ENCODE measurements at regions not wholly inside any gene's neighbourhood (a gene's known extent, or its start where the extent isn't known, plus 50 kb on each side); places are given as distances from the start of the nearest gene placed in this dataset.

DNA sequence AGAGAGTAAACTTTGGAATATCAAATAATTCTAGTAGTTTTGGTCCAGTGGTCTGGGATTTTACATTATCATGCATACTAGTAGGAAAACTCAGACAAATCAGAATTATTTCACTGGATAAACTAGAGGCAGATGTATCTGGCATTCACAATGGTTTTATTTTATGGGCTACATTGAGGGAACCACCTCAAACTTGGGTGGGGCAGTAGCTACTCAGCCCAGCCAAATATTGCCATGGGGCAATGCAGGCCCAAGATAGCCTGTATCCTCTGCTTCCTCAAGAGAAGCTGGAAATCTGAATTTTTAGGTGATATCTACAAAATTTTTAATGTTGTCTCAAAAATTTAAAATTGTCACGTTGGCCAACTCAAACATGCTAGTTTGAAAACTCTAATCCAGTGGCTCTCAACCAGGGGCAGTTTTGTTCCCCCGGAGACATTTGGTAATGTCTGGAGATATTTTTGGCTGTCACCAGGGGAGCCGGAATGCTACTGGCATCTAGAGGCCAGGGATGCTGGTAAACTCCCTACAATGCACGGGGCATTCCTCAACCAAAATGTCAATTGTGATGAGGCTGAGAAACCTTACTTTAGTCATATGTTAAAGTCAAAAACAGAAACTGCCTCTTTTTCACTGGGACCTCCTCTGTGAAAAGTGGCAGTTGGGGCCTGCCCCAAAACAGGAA is 172.8 kb upstream of the SPRED2 start (continued):
- no peak for TF ChIP-seq EP300 (IDR thresholded peaks at IDR 0.05; ENCODE audit: borderline replicate concordance in 1 of 2, low read depth in 1 of 2, low read length in 1 of 2)
- TF ChIP-seq EZH2phosphoT487 (IDR thresholded peaks at IDR 0.05; ENCODE audit: borderline replicate concordance, low read depth): no peak
- TF ChIP-seq FOSL2 (IDR thresholded peaks at IDR 0.05; ENCODE audit: borderline replicate concordance, low read depth): no peak
- no peak for TF ChIP-seq RFX5 (IDR thresholded peaks at IDR 0.05; ENCODE audit: low read length)
- TF ChIP-seq, protein P1, sequence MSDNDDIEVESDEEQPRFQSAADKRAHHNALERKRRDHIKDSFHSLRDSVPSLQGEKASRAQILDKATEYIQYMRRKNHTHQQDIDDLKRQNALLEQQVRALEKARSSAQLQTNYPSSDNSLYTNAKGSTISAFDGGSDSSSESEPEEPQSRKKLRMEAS (IDR thresholded peaks at IDR 0.05; ENCODE audit: low read depth): no peak
- no peak for TF ChIP-seq TEAD4 (IDR thresholded peaks at IDR 0.05; ENCODE audit: borderline replicate concordance, insufficient read depth)
- TF ChIP-seq, protein P2, sequence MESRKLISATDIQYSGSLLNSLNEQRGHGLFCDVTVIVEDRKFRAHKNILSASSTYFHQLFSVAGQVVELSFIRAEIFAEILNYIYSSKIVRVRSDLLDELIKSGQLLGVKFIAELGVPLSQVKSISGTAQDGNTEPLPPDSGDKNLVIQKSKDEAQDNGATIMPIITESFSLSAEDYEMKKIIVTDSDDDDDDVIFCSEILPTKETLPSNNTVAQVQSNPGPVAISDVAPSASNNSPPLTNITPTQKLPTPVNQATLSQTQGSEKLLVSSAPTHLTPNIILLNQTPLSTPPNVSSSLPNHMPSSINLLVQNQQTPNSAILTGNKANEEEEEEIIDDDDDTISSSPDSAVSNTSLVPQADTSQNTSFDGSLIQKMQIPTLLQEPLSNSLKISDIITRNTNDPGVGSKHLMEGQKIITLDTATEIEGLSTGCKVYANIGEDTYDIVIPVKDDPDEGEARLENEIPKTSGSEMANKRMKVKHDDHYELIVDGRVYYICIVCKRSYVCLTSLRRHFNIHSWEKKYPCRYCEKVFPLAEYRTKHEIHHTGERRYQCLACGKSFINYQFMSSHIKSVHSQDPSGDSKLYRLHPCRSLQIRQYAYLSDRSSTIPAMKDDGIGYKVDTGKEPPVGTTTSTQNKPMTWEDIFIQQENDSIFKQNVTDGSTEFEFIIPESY (IDR thresholded peaks at IDR 0.05; ENCODE audit: borderline replicate concordance, low read depth): no peak
- TF ChIP-seq ELF1 (IDR thresholded peaks at IDR 0.05): no peak

DNA sequence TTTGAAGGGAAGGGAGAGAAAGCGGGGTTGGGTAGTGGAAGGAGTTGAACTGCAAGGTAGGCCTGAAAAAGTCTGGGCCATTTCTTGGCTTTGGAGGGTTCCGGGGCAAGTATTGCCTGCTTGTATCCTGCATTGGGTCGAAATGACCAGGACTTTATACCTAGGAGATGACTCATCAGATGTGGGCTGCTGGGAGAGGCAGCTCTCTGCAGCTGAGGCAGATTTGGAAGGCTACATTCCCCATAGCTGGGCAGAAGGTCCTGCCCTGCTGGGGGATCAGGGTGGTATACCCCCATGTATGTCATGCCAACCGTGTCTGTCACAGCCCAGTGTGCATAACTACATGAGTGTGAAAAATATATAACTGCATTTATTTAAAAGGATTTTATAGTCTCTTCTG is 171.8 kb upstream of the SPRED2 start:
- Histone ChIP-seq H3K9ac (no peak overlapping the region), H3K36me3 (replicated peaks in 1 of 2; ENCODE audit: control insufficient read depth in 1 of 2, insufficient read depth in 2 of 2, low read length in 1 of 2) (no peaks in the 10 kb centered on the region), H3K4me1 (ENCODE audit: control insufficient read depth in 1 of 2, insufficient read depth in 2 of 2, low read depth in 1 of 2, low read length in 1 of 2) (no peaks in the 10 kb centered on the region), H3K27me3 (ENCODE audit: insufficient read depth) (no peaks in the 10 kb centered on the region), H3K27ac (ENCODE audit: low read depth in 2 of 2, low read length in 1 of 2) (no peak overlapping the region), H3F3A (replicated peaks; ENCODE audit: insufficient read depth) (peaks cover 4% of the 10 kb centered on the region), H3K4me3 (ENCODE audit: low read depth in 2 of 2, low read length in 1 of 2) (no peak overlapping the region), H3K9me3 (no peaks in the 10 kb centered on the region), H3K79me2 (ENCODE audit: insufficient read depth) (no peaks in the 10 kb centered on the region), H3K4me2 (no peak overlapping the region), H4K20me1 (ENCODE audit: insufficient read depth) (no peaks in the 10 kb centered on the region), H3K9me2 (no peaks in the 10 kb centered on the region), H2AFZ (ENCODE audit: low read depth) (no peak overlapping the region)
- ChIA-PET CTCF (no interaction called here), POLR2A (no interaction called here)
- DNase-seq: no peak
- WGBS (ENCODE audit: low lambda C conversion rate): 61% methylated on average over 4 of the region's 4 CpGs
- no peak for TF ChIP-seq JUND (IDR thresholded peaks at IDR 0.05)
- peak; percentile 27; the same call in 1 of the 2 replicates for TF ChIP-seq FOSL2 (IDR thresholded peaks at IDR 0.05; ENCODE audit: borderline replicate concordance, low read depth)

DNA sequence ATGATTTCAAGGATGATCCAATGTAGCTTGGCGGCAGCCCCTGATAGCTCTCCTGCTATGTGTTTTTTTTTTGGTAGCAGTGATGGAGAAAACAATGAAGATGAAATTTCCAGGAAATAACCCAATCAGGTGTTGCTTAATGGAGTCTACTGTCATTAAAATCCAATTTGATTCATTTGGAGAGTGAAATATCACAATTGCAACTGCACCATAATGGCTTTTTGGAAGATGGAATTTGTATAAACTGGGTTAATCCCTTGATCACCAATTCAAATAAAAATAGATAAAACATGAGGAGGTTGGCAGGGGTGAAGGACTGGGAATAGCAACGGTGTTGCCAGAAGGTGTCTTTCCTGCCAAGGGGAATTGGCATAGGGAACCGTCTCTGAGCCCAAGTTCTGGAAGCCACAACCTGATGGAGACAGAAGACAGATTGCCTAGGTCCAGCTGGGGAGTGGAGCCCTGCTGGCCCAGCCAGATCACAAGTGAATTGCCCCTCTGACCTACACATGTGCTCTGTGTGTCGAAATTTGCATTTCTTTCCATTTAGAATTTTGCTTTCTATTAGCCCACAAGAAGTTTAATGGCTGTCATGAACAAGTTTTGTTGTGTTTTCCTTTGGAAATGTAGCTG is 170.3 kb upstream of the SPRED2 start:
- no peak overlapping the region for H3K27ac ChIP-seq (ENCODE audit: low read depth in 2 of 2, low read length in 1 of 2)
- H4K20me1 ChIP-seq (ENCODE audit: insufficient read depth): no peaks in the 10 kb centered on the region
- H3K27me3 ChIP-seq (ENCODE audit: insufficient read depth): no peaks in the 10 kb centered on the region
- H3K4me1 ChIP-seq (ENCODE audit: control insufficient read depth in 1 of 2, insufficient read depth in 2 of 2, low read depth in 1 of 2, low read length in 1 of 2): no peaks in the 10 kb centered on the region
- no peak for DNase-seq
- H3K9ac ChIP-seq: no peak overlapping the region
- H3K4me3 ChIP-seq (ENCODE audit: low read depth in 2 of 2, low read length in 1 of 2): no peak overlapping the region
- ChIA-PET POLR2A (no interaction called here), CTCF (no interaction called here)
- H3K4me2 ChIP-seq: no peak overlapping the region
- peaks cover 14% of the 10 kb centered on the region for H3F3A ChIP-seq (replicated peaks; ENCODE audit: insufficient read depth)
- no peaks in the 10 kb centered on the region for H3K79me2 ChIP-seq (ENCODE audit: insufficient read depth)
- WGBS (ENCODE audit: low lambda C conversion rate): 73% methylated on average over 4 of the region's 4 CpGs
- H3K36me3 ChIP-seq (replicated peaks in 1 of 2; ENCODE audit: control insufficient read depth in 1 of 2, insufficient read depth in 2 of 2, low read length in 1 of 2): no peaks in the 10 kb centered on the region
- H3K9me3 ChIP-seq: no peaks in the 10 kb centered on the region
- H2AFZ ChIP-seq (ENCODE audit: low read depth): no peak overlapping the region
- no peaks in the 10 kb centered on the region for H3K9me2 ChIP-seq
- no peak for TF ChIP-seq JUND (IDR thresholded peaks at IDR 0.05)
- no peak for TF ChIP-seq SMC3 (IDR thresholded peaks at IDR 0.05; ENCODE audit: low read depth, low read length)
- no peak for TF ChIP-seq RCOR1 (IDR thresholded peaks at IDR 0.05; ENCODE audit: low read length)
- no peak for TF ChIP-seq TCF12 (IDR thresholded peaks at IDR 0.05)
- TF ChIP-seq GABPA (IDR thresholded peaks at IDR 0.05; ENCODE audit: low read depth): no peak
- no peak for TF ChIP-seq TAF1 (IDR thresholded peaks at IDR 0.05; ENCODE audit: borderline replicate concordance, low read depth, low read length)
- TF ChIP-seq ELF1 (IDR thresholded peaks at IDR 0.05): no peak
- TF ChIP-seq, protein P3, sequence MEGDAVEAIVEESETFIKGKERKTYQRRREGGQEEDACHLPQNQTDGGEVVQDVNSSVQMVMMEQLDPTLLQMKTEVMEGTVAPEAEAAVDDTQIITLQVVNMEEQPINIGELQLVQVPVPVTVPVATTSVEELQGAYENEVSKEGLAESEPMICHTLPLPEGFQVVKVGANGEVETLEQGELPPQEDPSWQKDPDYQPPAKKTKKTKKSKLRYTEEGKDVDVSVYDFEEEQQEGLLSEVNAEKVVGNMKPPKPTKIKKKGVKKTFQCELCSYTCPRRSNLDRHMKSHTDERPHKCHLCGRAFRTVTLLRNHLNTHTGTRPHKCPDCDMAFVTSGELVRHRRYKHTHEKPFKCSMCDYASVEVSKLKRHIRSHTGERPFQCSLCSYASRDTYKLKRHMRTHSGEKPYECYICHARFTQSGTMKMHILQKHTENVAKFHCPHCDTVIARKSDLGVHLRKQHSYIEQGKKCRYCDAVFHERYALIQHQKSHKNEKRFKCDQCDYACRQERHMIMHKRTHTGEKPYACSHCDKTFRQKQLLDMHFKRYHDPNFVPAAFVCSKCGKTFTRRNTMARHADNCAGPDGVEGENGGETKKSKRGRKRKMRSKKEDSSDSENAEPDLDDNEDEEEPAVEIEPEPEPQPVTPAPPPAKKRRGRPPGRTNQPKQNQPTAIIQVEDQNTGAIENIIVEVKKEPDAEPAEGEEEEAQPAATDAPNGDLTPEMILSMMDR (IDR thresholded peaks at IDR 0.05): no peak
- no peak for TF ChIP-seq FOXJ3 (CRISPR knock-in tag; IDR thresholded peaks at IDR 0.05)
- TF ChIP-seq MEF2A (IDR thresholded peaks at IDR 0.05; ENCODE audit: borderline replicate concordance, low read depth): no peak
- no peak for TF ChIP-seq YY1 (IDR thresholded peaks at IDR 0.05; ENCODE audit: low read depth)
- TF ChIP-seq, protein P4, sequence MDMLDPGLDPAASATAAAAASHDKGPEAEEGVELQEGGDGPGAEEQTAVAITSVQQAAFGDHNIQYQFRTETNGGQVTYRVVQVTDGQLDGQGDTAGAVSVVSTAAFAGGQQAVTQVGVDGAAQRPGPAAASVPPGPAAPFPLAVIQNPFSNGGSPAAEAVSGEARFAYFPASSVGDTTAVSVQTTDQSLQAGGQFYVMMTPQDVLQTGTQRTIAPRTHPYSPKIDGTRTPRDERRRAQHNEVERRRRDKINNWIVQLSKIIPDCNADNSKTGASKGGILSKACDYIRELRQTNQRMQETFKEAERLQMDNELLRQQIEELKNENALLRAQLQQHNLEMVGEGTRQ (IDR thresholded peaks at IDR 0.05; ENCODE audit: borderline replicate concordance, low read depth, low read length): no peak
- no peak for TF ChIP-seq FOSL2 (IDR thresholded peaks at IDR 0.05; ENCODE audit: borderline replicate concordance, low read depth)
- no peak for TF ChIP-seq GATA2 (CRISPR knock-in tag; IDR thresholded peaks at IDR 0.05)
